CD4-positive, alpha-beta T cell (primary cell): ENCODE measurements at regions not wholly inside any gene's neighbourhood (a gene's known extent, or its start where the extent isn't known, plus 50 kb on each side); places are given as distances from the start of the nearest gene placed in this dataset.
A peak's percentile ranks its signal among the peaks of the same experiment; 100 is the strongest.

Experiments used
- ATAC-seq: fragments of 200-7000 bp; cut with Tn5 transposase; one replicate; pipeline ENCODE4 v1.10.0; 2022; ENCODE audit warnings: mild to moderate bottlenecking; ENCODE audit not compliant: poor library complexity
- CTCF ChIA-PET: fragments of 350-600 bp; sonication (Branson Sonifier 250); formaldehyde crosslinking; loops from one replicate; lab custom pipeline; 2021; ENCODE audit warnings: antibody characterized with exemption, inconsistent platforms; lab: Charles Lee
- POLR2A ChIA-PET: fragments of 350-600 bp; sonication (Branson Sonifier 250); formaldehyde crosslinking; loops from one replicate; lab custom pipeline; 2021; ENCODE audit warnings: antibody characterized with exemption, inconsistent platforms; lab: Charles Lee
- DNase-seq, 14 experiments: peaks; one replicate each; pipeline ENCODE4 v3.0.0-alpha.2; 2013 to 2020; ENCODE audit warnings: mixed read lengths in 2 of 14
- H3K27ac ChIP-seq, 2 donors: one replicate each; pipeline versions ENCODE4 v1.5.1 to v1.7.0; 2013; ENCODE audit warnings: low read length in 2 of 2, low read depth in 1 of 2, mild to moderate bottlenecking in 1 of 2
- H3K27me3 ChIP-seq, 2 experiments: 1 replicate in 1 of 2; 2 replicates in 1 of 2; pipeline versions ENCODE4 v1.6.1 to v1.7.0; 2013; ENCODE audit warnings: low read length in 2 of 2, control low read depth in 1 of 2, mild to moderate bottlenecking in 1 of 2, moderate library complexity in 1 of 2; ENCODE audit not compliant: insufficient read depth in 2 of 2, control insufficient read depth in 1 of 2
- H3K36me3 ChIP-seq: one replicate; pipeline ENCODE4 v1.6.1; 2013; ENCODE audit warnings: low read length, control low read depth; ENCODE audit not compliant: insufficient read depth
- H3K4me1 ChIP-seq: one replicate; pipeline ENCODE4 v1.6.1; 2013; ENCODE audit warnings: low read length, control low read depth; ENCODE audit not compliant: insufficient read depth
- H3K4me3 ChIP-seq: one replicate; pipeline ENCODE4 v1.5.1; 2013; ENCODE audit warnings: mild to moderate bottlenecking, low read length, moderate library complexity
- H3K9me3 ChIP-seq, 2 experiments: 1 replicate in 1 of 2; 2 replicates in 1 of 2; pipeline versions ENCODE4 v1.6.1 to v1.7.0; 2013; ENCODE audit warnings: low read length in 2 of 2, mild to moderate bottlenecking in 2 of 2, control low read depth in 1 of 2, moderate library complexity in 1 of 2; ENCODE audit not compliant: control insufficient read depth in 1 of 2, insufficient read depth in 1 of 2
- H3K27ac Mint-ChIP-seq: one replicate; pipeline ENCODE4 v1.8.0; 2020; ENCODE audit warnings: mixed read lengths
- H3K27me3 Mint-ChIP-seq: one replicate; pipeline ENCODE4 v1.8.0; 2021; ENCODE audit warnings: mixed read lengths
- H3K36me3 Mint-ChIP-seq: one replicate; pipeline ENCODE4 v1.8.0; 2021; ENCODE audit warnings: low read depth, mixed read lengths
- H3K4me1 Mint-ChIP-seq: one replicate; pipeline ENCODE4 v1.8.0; 2021; ENCODE audit warnings: low read depth, mixed read lengths
- H3K4me3 Mint-ChIP-seq: one replicate; pipeline ENCODE4 v1.8.0; 2020; ENCODE audit warnings: mild to moderate bottlenecking, mixed read lengths
- H3K9me3 Mint-ChIP-seq: one replicate; pipeline ENCODE4 v1.8.0; 2020; ENCODE audit warnings: mixed read lengths
- CTCF ChIP-seq: fragments of 200-600 bp; IDR thresholded peaks from one replicate; pipeline ENCODE4 v1.8.0; 2022; ENCODE audit warnings: antibody characterized with exemption, mild to moderate bottlenecking
- intact Hi-C, 2 experiments: fragments of 100-400 bp; cut with DNase I in 1 of 2; cut with micrococcal nuclease in 1 of 2; formaldehyde crosslinking; loops; one replicate each; pipeline versions ENCODE4 v1.15.1 to v1.9.0; 2023 to 2025; cut with DNase I, micrococcal nuclease

DNA sequence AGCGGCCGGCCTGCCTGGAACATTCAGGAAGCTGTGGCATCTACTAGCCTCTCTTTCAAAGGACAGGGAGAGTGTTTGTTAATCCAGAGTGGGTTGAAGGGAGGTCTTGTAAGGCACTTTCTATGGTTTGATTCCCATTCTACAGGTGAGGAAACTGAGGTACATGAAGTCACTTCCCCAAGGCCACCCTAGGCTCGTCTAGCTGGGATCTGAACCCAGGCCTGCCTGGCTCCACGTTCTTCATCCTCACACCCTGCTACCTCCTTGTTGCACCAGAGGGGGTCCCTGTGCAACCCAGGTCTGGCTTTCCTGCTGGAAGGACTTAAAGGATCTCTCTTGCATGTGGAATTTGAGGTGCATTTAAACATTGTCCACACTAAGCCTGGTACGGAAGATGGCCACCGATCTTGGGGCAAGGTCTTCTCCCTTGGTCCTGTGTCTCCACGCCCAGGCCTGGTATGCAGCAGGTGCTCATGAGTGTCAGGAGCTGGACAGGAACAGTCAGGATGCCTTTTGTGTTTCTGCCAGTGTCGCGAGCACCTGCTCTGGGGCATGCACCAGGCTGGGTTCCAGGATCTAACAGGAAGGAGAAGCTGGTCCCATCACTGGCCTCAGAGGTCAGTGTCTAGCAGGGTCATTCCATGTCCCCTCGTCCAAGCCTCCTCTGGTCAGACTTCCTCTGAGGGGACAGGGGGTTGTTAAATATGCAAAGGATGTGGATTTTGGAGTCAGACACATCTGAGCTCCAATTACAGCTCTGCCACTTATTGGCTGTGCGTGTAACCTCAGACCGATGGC, 103.2 kb upstream of the RUNX3 start:
- ChIA-PET POLR2A (interaction anchor here (1.3 to 7.5 kb wide), 4 partner anchors 10 to 108 kb away, joined by 4 to 100 read pairs (median 22); partner anchors contain the start of gene RUNX3), CTCF (interaction anchor here (1.0 to 2.6 kb wide), 8 partner anchors 10 to 185 kb away, joined by 3 to 20 read pairs (median 6); no protein-coding TSS in a partner anchor)
- no peak for TF ChIP-seq CTCF
- H3K4me3 Mint-ChIP-seq: peak overlapping the region; percentile 32
- H3K36me3 Mint-ChIP-seq: no peaks in the 10 kb centered on the region
- intact Hi-C loops: loop anchor here in 1 of 2 experiments (5.0 kb wide), 1 partner anchor 41 kb away; no protein-coding TSS in a partner anchor
- DNase-seq (peak in 1 of 14 experiments; percentile 24), ATAC-seq (no peak)
- H3K4me1 Mint-ChIP-seq: peaks cover 71% of the 10 kb centered on the region
- H3K36me3 ChIP-seq: no peaks in the 10 kb centered on the region
- H3K27ac ChIP-seq: peak overlapping the region; percentile 71 to 84
- H3K9me3 Mint-ChIP-seq: no peaks in the 10 kb centered on the region
- peaks cover 98% of the 10 kb centered on the region for H3K4me1 ChIP-seq
- H3K9me3 ChIP-seq: no peaks in the 10 kb centered on the region
- no peaks in the 10 kb centered on the region for H3K27me3 ChIP-seq
- no peak overlapping the region for H3K4me3 ChIP-seq
- H3K27ac Mint-ChIP-seq: peak overlapping the region; percentile 84
- no peaks in the 10 kb centered on the region for H3K27me3 Mint-ChIP-seq

- ChIA-PET CTCF (interaction anchor here (0.6 to 2.6 kb wide), 11 partner anchors 9 to 184 kb away, joined by 3 to 20 read pairs (median 3); no protein-coding TSS in a partner anchor), POLR2A (interaction anchor here (0.5 to 7.5 kb wide), 7 partner anchors 9 to 1086 kb away, joined by 3 to 100 read pairs (median 5); partner anchors contain the start of gene RUNX3)
- H3K9me3 Mint-ChIP-seq: no peaks in the 10 kb centered on the region
- no peak for TF ChIP-seq CTCF
- H3K27ac ChIP-seq: peak overlapping the region; percentile 84
- intact Hi-C loops: loop anchor here (1.0 to 5.0 kb wide), 4 partner anchors 9 to 67 kb away; no protein-coding TSS in a partner anchor
- no peaks in the 10 kb centered on the region for H3K9me3 ChIP-seq
- H3K4me3 Mint-ChIP-seq: peak overlapping the region; percentile 32
- no peaks in the 10 kb centered on the region for H3K27me3 ChIP-seq
- DNase-seq (peak; percentile 43 to 94 (median 57)), ATAC-seq (peak; percentile 76)
- peaks cover 99% of the 10 kb centered on the region for H3K4me1 ChIP-seq
- no peaks in the 10 kb centered on the region for H3K36me3 ChIP-seq
- H3K27ac Mint-ChIP-seq: peak overlapping the region; percentile 84
- H3K4me3 ChIP-seq: no peak overlapping the region
- H3K4me1 Mint-ChIP-seq: peaks cover 71% of the 10 kb centered on the region
- H3K27me3 Mint-ChIP-seq: no peaks in the 10 kb centered on the region
- no peaks in the 10 kb centered on the region for H3K36me3 Mint-ChIP-seq
These were observed 102.0 kb upstream of the RUNX3 start for GRCh38 chr1:25031966-25032667.

DNA sequence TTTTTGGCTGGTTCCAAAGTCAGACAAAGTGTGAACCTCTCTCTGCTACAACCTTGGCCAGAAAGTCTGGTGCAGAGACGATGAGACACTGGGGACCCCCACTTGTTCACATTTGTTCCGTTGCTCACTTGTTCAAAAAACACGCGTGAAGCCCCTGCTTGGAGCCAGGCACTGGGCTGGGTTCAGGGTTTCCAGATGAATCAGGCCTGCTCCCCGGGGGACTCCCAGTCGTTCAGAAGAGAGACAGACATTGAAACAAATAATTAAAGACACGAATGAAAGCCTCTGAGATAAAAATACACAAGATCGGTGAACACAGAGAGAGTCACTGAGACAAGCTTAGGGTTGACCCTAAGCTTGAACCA, 101.5 kb upstream of the RUNX3 start:
- ChIA-PET POLR2A (interaction anchor here (0.5 to 7.5 kb wide), 7 partner anchors 8 to 1087 kb away, joined by 3 to 100 read pairs (median 5); partner anchors contain the start of gene RUNX3), CTCF (interaction anchor here (0.6 to 2.6 kb wide), 8 partner anchors 8 to 99 kb away, joined by 3 to 20 read pairs (median 5); no protein-coding TSS in a partner anchor)
- peaks cover 68% of the 10 kb centered on the region for H3K4me1 Mint-ChIP-seq
- intact Hi-C loops: loop anchor here (2.0 to 5.0 kb wide), 2 partner anchors 39 to 41 kb away; no protein-coding TSS in a partner anchor
- H3K27me3 Mint-ChIP-seq: no peaks in the 10 kb centered on the region
- Histone ChIP-seq H3K36me3 (no peaks in the 10 kb centered on the region), H3K27me3 (no peaks in the 10 kb centered on the region), H3K4me1 (peaks cover 99% of the 10 kb centered on the region), H3K27ac (peak overlapping the region; percentile 84), H3K4me3 (no peak overlapping the region), H3K9me3 (no peaks in the 10 kb centered on the region)
- no peak for TF ChIP-seq CTCF
- no peaks in the 10 kb centered on the region for H3K9me3 Mint-ChIP-seq
- H3K27ac Mint-ChIP-seq: peak overlapping the region; percentile 84
- H3K4me3 Mint-ChIP-seq: peak overlapping the region; percentile 39
- DNase-seq (peak in 3 of 14 experiments; percentile 31 to 65 (median 54)), ATAC-seq (no peak)
- no peaks in the 10 kb centered on the region for H3K36me3 Mint-ChIP-seq
